ENCODE measurements at regions not wholly inside any gene's neighbourhood (a gene's known extent, or its start where the extent isn't known, plus 50 kb on each side); places are given as distances from the start of the nearest gene placed in this dataset.

GRCh38 chr6:103001724-103002123 lies 1608.2 kb downstream of the GRIK2 start:
- no peak for TF ChIP-seq EEA1 (CRISPR knock-in tag; IDR thresholded peaks at IDR 0.05; ENCODE audit: borderline replicate concordance)
- TF ChIP-seq CTCF (CRISPR knock-in tag; IDR thresholded peaks at IDR 0.05) = no peak
- TF ChIP-seq HINFP (CRISPR knock-in tag; IDR thresholded peaks at IDR 0.05; ENCODE audit: low read depth) = no peak
- no peak for TF ChIP-seq FOXO4 (CRISPR knock-in tag; conservative IDR thresholded peaks at IDR 0.05)

Measured in HepG2 (cell line).